CD4-positive, alpha-beta T cell treated with Interleukin-21 for 1 hour (primary cell): ENCODE measurements at regions not wholly inside any gene's neighbourhood (a gene's known extent, or its start where the extent isn't known, plus 50 kb on each side); places are given as distances from the start of the nearest gene placed in this dataset.

Experiments
- DNase-seq: peaks from one replicate; pipeline ENCODE4 v3.0.0-alpha.2; 2020

DNA sequence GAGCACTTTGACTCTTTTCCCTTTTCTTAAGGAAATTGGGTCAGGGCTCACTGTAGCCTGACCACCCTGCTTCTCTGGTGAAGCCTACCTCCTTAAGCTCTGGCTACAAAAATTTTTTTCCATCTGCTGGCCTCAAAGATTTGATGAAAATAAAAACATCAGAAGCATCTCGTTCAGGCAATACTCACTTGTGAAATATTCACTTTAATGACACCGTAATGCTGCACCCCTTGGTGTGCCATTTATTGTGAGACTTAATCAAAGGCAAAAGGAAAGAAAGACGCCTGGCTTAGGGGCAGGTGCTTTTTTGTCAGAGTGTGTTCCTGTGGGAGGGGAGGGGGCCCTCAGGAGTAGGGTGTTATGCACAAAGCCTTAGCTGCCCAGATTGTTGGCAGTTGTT is 155.0 kb upstream of the TMPO start:
- no peak for DNase-seq

DNA sequence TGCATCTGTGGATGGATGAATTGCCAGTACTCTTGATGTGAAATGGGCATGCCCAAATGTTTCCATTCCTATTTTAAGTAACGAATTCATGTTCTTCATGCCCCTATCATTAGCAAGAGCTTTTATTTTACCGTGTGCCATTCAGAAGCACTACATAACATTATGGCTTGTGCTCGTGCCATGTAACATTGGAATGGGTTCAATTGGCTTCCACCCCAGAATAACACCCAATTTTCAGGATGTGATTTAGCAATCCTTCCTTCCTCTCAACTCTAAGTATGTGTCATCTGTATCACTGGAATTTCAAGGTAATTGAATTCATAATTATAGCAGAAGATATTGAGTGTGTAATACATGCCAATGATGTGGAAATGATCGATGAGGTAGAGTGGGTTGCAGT is 145.8 kb upstream of the TMPO start:
- no peak for DNase-seq

DNA sequence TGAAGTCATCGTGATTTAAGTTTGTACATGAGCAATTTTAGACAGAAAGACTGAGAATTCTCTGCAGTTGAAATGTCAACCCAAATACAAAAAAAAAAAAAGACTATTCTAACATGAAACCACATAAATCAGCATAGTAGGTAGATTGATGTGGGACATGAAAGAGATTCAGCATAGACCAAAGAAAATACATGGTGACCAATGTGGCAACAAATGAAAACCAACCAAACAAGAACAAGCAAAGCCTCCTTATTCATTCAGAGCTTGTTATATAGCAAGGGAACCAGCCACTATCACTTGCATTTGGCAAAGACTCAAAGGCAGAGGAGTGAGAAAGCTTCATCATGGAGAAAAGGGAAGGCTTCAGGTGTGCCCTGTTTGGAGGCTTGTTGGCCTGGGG is 144.4 kb upstream of the TMPO start:
- no peak for DNase-seq

DNA sequence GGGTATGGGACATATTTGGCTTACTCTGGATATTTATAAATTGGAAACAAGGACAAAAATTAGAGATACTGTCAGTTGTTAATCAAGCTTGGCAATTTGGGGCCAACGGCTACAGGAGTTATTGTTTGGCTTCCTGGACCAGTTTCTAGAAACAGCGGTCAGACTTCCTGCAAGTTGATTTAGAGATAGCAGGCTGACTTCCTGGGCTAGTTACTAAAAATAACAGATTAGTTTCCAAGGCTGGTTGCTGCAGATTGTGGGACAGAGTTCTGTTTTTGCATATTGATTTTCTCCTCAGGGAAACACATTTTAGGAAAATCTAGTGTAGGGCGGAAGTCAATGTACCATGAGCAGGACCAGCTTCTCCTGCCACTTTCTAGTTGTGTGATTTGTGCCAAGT is 144.0 kb upstream of the TMPO start:
- no peak for DNase-seq

DNA sequence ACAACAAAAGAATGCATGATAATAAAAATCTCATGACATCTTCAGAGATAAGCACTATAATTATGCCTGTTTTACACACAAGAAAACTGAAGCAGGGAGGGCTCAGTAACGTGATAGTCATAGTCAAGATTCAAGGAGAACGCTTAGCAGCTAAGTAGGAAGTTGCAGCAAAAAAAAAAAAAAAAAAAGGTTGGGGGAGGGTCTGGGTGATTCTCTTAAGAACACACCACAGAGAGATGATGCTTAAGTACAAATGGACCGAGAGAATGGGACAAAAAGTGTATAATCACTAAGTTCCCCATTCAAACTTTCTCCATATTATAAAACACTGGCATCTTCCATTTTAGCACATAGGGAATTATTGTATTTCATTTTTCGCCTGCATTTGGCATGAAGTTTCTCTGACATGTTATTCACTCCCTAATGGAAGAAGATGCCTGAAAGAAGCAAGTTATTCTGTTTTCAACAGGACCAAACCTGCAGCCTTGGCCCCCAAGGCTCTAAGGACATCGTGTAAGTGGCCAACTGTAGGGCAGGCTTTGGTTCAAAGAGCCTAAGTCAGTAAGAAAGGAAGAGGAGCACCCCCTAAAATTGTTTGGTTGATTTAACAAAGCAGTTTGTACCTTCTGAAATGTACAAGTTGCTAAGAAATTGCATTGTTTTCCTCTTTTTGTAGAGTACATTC is 142.9 kb upstream of the TMPO start:
- DNase-seq: no peak

DNA sequence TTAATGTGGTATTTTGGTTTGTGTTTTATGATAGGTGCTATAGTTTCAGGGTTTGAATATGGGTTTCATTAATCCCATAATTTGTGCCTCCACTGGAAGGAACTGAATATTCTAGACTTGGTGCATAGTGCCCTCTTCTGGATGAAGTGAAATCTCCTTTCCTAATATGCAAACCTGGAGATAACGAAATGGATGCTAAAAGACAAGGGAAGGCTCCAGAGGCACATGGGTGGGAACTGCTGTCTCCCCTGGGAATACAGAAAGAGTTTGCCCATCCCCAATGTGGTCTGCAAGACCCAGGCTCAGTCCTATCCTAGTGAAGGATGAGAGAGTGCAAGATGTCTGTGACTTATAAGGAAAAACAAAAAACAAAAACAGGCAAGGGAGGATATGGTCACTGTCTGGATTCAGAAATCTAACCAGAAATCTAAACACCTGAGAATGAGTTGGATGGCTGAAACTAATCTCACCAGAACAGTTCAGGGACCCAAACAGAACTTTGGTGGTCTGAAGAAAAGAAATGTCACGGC is 142.3 kb upstream of the TMPO start:
- DNase-seq: peak; percentile 6

DNA sequence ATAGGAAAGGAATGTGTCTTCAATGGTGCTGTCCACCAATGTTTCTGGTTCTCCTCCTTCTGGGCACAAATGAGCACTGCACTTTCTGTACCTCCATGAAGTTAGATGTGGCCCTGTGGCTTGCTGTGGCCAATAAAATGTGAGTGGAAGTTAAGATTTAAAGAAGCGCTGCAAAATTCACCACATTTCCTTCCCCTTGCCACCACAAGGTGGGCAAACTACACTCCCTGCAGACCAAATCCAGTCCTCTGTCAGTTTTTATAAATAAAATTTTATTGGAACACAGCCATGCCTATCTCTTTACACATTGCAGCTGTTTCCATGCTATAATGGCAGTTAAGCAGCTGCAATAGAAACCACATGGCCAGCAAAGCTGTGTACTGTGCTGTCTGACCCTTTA is 141.4 kb upstream of the TMPO start:
- no peak for DNase-seq

DNA sequence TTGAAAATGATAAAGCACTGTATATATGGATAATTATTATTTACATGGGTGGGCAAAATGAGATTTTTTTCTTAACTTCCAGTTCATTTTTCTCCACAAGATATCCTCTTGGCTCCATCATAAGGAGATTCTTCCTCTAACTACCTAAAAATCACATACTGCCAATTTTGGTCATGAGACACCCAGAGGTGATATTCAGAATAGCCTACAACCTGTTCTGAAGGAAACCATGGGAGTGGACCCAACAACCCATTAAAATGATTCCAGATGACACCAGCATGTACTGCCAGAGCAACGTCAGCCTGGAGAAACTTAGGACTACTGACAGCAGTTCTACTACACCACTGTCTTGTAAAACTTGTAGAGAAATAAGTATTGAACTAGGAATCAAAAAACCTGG is 136.3 kb upstream of the TMPO start:
- no peak for DNase-seq

DNA sequence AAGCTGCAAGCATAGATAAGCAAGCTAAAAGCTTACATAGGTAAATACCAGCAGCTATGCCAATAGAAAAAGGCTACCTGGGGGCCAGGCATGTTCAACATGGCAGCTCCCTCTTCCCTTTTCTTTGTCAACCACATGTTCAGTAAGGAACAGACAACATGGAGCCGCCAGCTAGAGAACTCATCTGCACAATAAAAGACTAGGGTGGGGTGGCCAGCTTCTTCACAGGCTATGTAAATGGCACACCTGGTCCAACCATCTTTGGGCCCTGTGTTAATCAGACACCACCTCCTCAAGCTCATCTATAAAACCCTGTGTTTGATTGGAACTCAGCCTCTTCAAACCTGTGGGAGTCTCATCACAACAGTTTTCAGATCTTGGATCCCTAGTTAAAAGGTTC is 129.7 kb upstream of the TMPO start:
- no peak for DNase-seq

DNA sequence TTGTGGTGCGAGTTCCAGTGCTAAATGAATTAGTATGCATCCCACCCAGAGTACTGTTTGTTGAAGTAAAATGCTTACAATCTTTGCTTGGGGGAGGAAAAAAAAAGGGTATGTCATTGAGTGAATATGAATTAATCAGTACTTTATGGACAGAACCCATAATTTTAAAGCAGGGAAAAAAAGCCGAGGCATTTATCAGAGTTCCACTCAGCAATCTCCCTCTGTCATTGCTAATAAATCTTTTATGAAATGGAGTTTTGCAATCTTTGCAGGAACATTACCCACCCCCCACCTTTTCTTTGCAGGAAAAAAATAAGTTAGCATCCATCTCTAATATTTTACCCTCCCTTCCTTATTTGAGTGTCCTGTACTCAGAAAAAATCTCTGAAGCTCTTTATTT is 127.9 kb upstream of the TMPO start:
- DNase-seq: no peak

DNA sequence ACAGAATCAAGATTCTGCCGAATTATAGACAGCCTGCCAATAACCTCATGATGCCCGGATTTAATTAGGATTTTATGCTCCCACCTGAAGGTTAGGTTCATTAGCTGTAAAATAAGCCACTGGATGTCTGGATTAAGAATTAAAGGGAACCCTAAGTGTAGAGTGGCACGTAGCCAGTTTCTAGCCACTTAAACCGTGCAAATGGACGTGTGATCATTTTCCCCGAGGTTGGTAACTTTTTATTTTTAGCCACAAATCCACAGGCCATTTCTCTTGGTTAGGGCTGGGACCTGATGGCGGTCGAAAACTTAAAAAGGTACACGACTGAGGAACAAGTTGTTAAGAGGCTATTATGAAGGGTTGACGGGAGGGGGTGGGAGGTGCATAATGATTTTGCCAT is 127.3 kb upstream of the TMPO start:
- no peak for DNase-seq

DNA sequence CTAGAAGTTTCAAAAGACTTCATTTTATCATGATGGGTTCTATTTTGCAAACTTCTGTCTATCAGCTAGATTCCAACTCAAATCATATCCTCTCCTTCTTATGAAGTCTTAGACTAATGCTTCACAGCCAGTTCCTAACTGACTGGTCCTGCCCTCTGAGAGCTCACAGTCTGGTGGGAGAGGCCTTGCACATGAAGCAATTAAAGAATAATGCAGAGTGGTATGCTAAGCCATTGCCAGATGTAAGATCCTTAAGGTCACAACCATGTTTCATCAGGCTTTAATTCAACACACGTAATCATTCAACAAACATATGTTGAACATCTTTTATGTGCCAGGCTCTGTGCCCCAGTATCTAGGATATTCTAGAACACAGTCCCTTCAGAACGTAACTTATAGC is 125.8 kb upstream of the TMPO start:
- DNase-seq: no peak

DNA sequence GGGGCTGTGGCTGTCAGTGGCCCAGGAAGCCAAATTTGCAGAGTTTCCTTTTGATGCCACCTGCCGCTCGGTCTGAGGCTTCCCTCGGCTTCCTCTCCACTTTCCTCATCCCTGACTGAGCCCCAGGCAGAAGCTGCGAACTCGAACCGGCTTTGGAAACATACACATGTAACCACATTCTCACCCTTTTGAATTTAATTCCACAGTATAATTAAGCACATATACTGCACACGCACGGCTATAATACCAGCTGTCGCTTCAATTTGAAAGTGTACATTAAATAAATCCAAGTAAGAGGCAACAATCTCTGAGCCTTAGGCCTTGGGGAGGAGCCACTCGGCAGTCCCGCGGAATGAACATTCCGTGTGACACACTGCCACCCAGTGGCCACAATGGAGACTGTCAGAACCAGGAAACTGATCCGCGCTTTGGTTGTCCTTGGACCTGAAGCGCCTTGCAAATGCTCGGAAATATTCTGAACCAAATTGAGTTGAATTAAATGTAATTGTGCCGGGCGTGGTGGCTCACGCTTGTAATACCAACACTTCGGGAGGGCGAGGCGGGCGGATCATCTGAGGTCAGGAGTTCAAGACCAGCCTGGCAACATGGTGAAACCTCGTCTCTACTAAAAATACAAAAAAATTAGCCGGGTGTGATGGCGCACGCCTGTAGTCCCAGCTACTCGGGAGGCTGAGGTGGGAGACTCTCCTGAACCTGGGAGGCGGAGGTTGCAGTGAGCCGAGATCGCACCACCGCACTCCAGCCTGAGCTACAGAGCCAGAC is 117.9 kb upstream of the TMPO start:
- DNase-seq: peak; percentile 85

DNA sequence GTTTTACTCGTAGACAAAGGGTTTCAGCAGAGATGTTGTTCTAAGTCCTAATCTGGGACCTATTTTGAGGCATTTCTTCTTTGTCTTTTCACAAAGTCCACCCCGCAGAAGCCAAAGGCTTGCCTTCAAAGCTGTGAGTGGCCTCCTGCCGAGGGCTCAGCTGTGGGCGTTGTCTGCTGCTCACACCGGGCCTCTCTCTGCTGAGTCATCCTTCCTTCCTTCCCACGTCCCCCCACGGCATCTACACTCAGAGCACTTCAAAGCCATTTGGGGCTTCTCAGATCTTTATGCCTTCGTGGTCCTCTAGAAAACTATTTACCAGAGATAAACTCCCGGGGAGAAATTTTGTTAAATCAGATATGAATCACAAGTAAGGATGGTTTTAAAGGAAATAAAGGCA is 115.9 kb upstream of the TMPO start:
- DNase-seq: peak; percentile 48

DNA sequence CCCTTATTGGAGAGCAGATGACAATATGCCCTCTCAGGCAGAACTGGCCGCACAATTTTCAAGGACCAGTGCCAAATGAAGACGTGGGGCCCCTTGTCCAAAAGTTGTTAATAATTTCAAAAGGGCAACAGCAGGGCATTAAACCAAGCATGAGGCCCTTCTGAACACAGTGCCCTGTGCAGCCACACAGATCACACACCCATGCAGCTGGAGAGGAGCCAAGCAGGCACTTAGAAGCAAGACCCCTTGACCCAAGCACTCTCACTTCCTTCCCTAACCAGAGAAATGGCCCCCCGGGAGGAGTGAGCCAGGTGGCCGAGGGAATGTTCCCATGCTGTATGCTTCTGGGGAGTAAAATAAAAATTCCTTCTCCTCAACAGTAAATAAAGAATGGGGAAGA is 114.0 kb upstream of the TMPO start:
- DNase-seq: no peak

DNA sequence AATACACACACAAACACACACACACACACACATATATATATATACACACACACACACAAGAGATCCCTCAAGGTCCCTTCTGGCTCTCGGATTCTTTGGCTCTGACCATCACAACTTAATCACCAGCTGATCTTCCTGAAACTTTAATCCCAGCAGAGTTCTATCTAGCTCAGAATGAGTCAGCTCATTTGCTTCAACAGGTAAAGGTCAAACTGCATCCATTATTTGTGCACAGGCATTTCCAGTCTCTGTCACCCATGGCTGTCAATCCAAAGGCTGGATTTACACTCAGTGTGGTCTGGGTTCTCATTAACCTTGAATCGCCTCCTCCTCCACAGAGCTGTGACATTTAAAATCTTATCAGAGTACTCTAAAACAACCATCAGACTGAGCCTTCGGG is 113.3 kb upstream of the TMPO start:
- no peak for DNase-seq

DNA sequence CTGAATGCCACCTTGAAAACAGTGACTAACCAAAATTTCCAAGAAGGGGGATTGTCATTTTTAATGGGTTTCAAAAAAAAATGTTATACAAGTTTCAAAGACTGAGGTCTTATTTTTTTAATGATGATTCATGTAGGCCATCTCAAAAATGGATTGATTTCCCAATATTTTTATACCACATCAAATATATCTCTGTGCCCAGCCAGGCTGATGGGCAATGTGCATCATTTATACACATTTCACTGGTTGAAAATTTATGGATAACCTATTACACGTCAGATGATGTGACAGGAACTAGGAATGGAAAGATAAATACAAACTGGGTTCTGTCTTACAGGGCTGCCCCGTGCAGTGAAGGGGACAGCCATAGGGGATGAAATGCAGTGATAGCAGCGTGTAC is 112.7 kb upstream of the TMPO start:
- DNase-seq: no peak

DNA sequence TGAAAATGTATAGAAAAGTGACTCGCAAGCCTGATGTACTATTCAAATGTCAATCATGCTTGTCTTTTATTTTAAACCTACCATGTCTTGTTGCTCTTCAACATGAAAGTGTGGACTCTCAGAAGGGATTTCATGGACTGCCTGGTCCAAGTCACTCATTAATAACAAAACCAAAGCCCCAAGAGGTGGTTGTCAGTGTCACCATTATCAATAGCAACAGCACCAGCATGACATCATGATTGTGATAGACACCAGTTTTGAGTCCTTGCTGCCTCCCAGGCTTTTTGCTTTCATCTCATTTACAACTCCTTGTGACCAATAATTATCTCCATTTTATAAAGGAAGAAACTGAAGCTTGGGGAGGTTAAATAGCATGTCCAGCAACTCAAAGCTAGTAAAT is 112.0 kb upstream of the TMPO start:
- no peak for DNase-seq

DNA sequence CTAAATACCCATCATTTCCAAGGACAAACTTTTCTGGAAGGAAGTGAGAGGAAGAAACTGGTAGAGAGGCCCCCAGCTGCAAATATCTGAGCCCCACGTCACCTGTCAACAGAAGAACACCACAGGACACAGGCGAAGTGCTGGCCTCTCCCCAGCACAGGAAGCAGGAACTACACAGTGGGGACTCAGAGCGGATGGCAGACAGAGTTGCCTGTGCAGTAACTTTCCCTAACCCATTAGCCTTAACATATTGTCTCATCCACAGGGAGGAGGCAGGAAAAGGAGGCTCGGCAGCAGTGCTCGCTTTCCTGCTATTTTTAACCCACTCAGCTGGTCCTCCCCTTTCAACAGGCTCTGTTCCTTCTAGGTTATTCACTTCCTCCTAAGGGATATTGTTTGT is 111.5 kb upstream of the TMPO start:
- no peak for DNase-seq

DNA sequence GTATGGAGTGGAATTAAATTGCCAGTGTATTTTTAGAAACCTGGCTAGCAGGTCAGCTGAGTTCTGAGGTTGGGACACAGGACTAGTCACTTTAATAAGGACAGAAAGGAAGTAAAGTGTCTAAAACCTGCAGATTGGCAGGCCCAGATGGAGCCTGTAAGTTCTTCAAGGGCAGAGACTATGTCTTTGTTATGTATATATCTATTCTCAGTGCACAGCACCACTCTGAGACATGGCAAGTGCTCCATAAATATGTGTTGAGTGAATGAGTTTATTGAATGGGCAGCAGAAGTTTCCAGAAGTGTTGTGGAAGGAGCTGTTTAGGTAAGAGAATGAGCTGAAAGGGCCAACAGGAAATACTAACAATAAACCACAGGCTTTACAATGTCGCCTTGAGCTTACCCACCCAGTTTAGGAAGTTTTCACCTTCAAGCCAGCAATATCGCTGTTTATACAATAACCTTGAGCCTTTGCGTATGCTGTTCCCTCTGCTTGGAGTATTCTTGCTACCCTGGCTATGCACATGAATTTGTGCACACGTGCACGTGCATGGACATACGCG is 109.5 kb upstream of the TMPO start:
- no peak for DNase-seq

DNA sequence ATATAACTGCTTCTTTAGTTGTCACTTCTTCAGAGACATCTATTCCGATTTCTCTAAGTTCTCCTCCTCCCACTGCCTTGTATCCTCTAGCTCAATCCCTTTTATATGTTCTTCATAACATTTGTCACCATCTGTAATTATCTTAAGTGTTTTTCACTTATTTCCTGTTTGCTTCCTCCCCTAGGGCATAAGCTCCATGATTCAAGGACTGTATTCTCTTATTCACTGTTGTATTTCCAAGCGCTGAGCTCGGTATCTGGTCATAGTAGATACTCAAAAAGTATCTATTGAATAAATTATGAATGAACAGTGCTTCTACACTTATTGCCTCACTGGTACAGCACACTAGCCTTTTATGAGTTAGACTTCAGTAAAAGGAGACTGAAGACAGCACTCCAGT is 109.0 kb upstream of the TMPO start:
- DNase-seq: no peak

DNA sequence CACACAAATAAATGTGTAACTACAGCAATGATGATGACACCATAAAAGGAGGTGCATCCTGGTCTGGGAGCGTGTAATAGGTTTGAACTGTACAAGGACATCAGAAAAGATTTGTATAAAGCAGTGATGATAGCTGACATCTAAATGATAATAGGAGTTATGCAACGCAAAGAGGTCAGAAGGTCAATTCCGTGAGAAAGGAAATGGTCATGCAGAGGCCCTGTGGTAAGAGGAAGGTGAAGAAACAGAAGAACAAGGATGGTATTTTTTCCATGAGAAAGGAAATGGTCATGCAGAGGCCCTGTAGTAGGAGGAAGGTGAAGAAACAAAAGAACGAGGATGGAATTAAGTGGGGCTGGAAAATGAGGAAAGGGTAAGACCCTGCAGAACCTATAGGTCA is 106.7 kb upstream of the TMPO start:
- no peak for DNase-seq

DNA sequence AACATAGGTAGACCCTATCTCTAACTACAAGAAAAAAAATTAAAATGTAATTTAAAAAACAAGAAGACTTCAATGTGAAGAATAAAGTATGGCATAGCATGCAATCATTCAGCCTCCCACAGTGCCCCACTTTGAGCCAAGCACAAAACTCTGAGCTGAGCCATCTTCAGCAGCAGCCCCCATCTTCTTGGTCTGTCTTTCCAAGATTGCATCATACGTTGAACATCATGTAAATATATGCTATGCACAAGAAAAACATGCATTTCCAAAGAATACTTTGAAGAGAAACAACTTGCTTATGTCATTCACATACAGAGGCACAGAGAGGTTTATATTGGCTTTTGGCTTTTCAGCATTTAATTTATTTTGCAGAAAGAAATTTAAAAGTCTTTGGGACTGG is 105.8 kb upstream of the TMPO start:
- no peak for DNase-seq

DNA sequence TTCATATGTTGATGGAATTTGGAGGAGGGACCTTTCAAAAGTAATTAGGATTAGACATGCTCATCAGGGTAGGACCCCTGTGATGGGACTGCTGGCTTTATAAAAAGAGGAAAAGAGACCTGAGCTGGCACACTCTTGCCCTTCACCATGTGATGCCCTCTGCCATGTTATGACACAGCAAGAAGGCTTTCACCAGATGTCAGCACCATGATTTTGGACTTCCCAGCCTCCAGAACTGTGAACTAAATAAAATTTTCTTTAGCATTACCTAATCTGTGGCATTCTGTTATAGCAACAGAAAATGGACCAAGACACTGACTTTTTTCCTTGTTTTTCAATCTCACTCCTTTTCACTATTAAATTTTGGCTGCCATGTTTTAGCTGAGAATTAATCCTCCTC is 105.0 kb upstream of the TMPO start:
- DNase-seq: no peak
